ENCODE measurements at regions not wholly inside any gene's neighbourhood (a gene's known extent, or its start where the extent isn't known, plus 50 kb on each side); places are given as distances from the start of the nearest gene placed in this dataset.

DNA sequence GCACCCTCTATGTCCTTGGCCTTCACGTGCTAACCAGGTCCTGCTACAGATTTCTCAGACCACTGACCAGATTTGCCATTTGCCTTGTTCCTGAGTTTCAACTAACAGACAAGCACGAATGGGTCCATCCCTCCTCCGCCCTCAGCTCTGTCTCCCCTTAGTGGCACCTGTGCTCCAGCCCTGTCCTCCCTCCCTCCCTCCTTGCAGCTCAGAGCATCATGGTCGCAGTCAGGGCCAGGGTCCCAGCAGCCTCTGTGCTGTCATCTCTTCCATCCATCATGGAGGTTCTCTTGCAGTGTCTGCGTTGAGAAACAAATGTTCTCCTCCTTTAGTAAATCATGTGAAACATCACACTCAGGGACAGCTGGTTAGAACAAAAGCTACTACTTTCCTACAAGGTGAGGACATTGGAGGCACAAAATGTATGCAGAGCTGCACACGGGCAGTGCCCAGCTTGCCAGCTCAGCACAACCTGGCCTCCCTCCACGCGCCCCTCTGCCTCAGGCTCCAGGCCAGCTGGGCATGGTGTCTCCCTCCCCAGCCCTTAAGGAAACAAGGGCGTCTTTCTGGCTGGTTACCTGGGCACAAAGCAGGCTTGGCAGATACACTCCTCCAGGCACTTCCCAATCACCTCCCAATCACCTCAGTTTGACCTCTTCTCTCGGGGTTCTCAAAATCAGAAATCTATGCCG, 79.5 kb upstream of the ATP6AP2 start:
- no peak for DNase-seq
- Mint-ChIP-seq H3K27me3 (no peaks in the 10 kb centered on the region), H3K36me3 (no peaks in the 10 kb centered on the region), H3K4me3 (no peak overlapping the region), H3K9me3 (no peaks in the 10 kb centered on the region), H3K4me1 (no peaks in the 10 kb centered on the region), H3K27ac (no peak overlapping the region)

DNA sequence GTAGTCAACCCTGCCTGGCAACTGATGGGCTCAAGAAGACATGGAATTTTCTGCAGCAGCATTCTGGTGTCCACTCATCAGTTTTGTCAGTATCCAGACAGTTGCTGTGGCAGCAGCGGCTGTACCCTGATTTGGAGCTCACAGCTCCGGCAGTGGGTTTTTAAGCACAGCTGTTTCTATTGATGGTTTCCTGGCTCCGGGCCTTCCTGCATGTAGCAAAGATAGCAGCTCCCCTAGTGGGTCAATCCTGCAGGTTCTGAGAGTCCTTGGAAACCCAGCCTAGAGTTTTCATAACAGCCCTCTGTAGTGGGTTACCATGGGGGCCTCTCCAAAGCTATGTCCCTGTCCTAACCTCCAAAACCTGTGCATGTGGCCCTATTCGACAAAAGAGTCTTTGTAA, 84.0 kb upstream of the ATP6AP2 start:
- Mint-ChIP-seq H3K4me1 (no peaks in the 10 kb centered on the region), H3K9me3 (no peaks in the 10 kb centered on the region), H3K27me3 (no peaks in the 10 kb centered on the region), H3K36me3 (no peaks in the 10 kb centered on the region), H3K4me3 (no peak overlapping the region), H3K27ac (no peak overlapping the region)
- DNase-seq: no peak

DNA sequence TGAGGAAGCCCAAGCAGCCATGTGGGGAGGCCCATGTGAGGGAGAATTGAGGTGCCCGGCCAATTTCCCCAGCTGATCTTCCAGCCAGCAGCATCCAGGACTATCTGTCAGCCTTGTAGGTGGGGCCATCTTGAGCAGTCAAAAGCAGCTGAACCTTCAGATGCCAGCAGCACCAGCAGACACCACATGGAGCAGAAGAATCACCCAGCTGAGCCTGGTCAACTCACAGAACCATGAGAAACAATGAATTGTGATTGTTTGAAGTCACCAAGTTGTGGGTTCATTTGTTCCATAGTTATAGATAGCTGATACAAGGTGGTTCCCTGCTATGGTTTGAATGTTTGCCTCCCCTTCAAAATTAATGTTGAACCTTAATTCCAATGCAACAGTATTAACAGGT, 85.1 kb upstream of the ATP6AP2 start:
- H3K27ac Mint-ChIP-seq: no peak overlapping the region
- H3K27me3 Mint-ChIP-seq: no peaks in the 10 kb centered on the region
- DNase-seq: no peak
- no peaks in the 10 kb centered on the region for H3K36me3 Mint-ChIP-seq
- H3K4me1 Mint-ChIP-seq: no peaks in the 10 kb centered on the region
- no peaks in the 10 kb centered on the region for H3K9me3 Mint-ChIP-seq
- H3K4me3 Mint-ChIP-seq: no peak overlapping the region

GRCh38 chrX:40494005-40494404, 86.8 kb upstream of the ATP6AP2 start:
- Mint-ChIP-seq H3K36me3 (no peaks in the 10 kb centered on the region), H3K27ac (no peak overlapping the region), H3K9me3 (no peaks in the 10 kb centered on the region), H3K4me1 (no peaks in the 10 kb centered on the region), H3K27me3 (no peaks in the 10 kb centered on the region), H3K4me3 (no peak overlapping the region)
- no peak for DNase-seq

GRCh38 chrX:40488296-40488695, 92.5 kb upstream of the ATP6AP2 start:
- Mint-ChIP-seq H3K27ac (no peak overlapping the region), H3K27me3 (no peaks in the 10 kb centered on the region), H3K9me3 (peaks cover 2% of the 10 kb centered on the region), H3K36me3 (no peaks in the 10 kb centered on the region), H3K4me1 (peaks cover 2% of the 10 kb centered on the region), H3K4me3 (no peak overlapping the region)
- no peak for DNase-seq

- no peak overlapping the region for H3K27ac Mint-ChIP-seq
- no peak overlapping the region for H3K4me3 Mint-ChIP-seq
- no peaks in the 10 kb centered on the region for H3K27me3 Mint-ChIP-seq
- H3K9me3 Mint-ChIP-seq: peaks cover 2% of the 10 kb centered on the region
- H3K4me1 Mint-ChIP-seq: peaks cover 2% of the 10 kb centered on the region
- no peak for DNase-seq
- no peaks in the 10 kb centered on the region for H3K36me3 Mint-ChIP-seq
Observed at GRCh38 chrX:40485973-40486372, 94.8 kb upstream of the ATP6AP2 start.

DNA sequence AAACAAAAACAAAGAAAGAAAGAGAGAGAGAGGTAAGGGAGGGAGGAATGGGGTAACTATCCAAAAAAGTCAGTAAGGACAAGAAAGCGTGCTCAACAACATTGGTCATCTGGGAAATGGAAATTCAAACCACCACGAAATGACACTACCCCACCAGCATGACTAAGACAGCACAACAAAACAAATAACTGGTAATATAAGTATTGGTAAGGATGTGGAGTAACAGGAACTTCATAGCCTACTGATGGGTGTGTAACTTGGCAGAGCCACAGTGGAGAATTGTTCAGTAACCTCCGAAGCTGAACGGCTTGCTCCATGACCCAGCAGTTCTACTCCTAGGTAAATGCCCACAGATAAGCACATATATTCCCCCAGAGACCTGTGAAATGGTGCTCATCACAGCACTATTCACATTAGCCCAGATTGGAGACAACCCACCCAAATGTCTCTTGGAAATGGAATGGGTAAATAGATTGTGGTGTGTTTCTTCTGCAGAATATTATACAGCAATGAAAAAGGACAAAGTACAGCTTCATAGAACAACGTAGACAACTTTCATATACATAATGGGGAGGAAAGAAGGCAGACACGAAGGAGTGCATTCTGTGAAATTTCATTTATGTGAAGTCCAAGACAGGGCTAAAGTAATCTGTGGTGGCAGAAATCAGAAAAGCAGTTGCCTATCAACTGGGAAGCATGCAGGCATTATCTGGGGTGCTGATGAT, 95.5 kb upstream of the ATP6AP2 start:
- Mint-ChIP-seq H3K36me3 (no peaks in the 10 kb centered on the region), H3K4me3 (no peak overlapping the region), H3K27me3 (no peaks in the 10 kb centered on the region), H3K27ac (no peak overlapping the region), H3K9me3 (peaks cover 2% of the 10 kb centered on the region), H3K4me1 (peaks cover 2% of the 10 kb centered on the region)
- DNase-seq: no peak

GRCh38 chrX:40484408-40485091, 96.2 kb upstream of the ATP6AP2 start:
- H3K4me1 Mint-ChIP-seq: peaks cover 2% of the 10 kb centered on the region
- no peak for DNase-seq
- H3K27me3 Mint-ChIP-seq: no peaks in the 10 kb centered on the region
- H3K27ac Mint-ChIP-seq: no peak overlapping the region
- no peak overlapping the region for H3K4me3 Mint-ChIP-seq
- peaks cover 2% of the 10 kb centered on the region for H3K9me3 Mint-ChIP-seq
- peaks cover 3% of the 10 kb centered on the region for H3K36me3 Mint-ChIP-seq

DNA sequence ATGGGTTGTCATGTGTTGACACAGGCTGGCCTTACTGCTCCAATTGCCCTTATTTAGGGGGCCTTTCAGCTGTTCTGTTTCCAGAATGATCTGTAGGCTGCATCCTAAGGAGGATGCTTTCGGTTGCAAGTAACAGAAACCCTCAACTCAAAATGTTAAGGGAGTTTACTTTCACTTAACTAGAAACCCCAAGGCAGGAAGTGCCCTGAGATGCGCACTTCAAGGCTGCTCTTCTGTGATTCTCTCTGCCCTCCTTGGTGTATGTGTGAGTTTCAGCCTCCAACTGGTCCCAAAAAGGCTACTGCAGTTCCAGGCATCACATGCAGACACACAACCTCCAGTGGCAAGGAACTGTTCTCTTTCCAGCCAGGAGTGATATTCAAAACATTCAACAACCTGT, 97.3 kb upstream of the ATP6AP2 start:
- H3K4me1 Mint-ChIP-seq: peaks cover 4% of the 10 kb centered on the region
- no peak for DNase-seq
- H3K27ac Mint-ChIP-seq: no peak overlapping the region
- H3K4me3 Mint-ChIP-seq: no peak overlapping the region
- H3K9me3 Mint-ChIP-seq: peaks cover 2% of the 10 kb centered on the region
- peaks cover 3% of the 10 kb centered on the region for H3K36me3 Mint-ChIP-seq
- no peaks in the 10 kb centered on the region for H3K27me3 Mint-ChIP-seq

DNA sequence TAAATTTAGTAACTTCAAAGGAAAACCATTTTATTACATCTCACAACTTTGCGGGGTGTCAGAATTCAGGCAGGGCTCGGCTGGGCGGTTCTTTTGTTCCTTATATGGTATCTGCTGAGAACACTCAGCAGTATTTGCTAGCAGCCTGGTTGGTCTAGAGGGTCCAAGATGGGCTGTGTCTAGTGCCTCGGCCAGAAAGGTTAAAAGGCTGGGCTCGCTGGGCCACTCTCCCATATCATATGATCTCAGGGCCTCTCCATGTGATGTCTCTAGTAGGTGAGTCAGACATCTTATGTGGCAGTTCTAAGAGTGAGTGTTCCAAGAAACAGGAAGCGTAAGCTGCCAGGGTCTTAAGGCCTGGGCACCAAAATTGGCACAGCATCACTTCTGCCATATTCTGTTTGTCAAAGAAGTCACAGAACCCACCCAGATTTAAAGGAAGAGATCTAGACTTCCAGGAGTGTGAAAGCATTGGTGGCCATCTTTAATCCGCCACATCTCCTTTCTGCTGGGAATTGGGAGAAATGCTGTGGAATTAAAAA, 100.9 kb upstream of the ATP6AP2 start:
- H3K4me3 Mint-ChIP-seq: no peak overlapping the region
- H3K9me3 Mint-ChIP-seq: no peaks in the 10 kb centered on the region
- DNase-seq: no peak
- no peaks in the 10 kb centered on the region for H3K27me3 Mint-ChIP-seq
- no peak overlapping the region for H3K27ac Mint-ChIP-seq
- peaks cover 4% of the 10 kb centered on the region for H3K4me1 Mint-ChIP-seq
- H3K36me3 Mint-ChIP-seq: peaks cover 3% of the 10 kb centered on the region

GRCh38 chrX:40478474-40479065, 102.2 kb upstream of the ATP6AP2 start:
- DNase-seq: no peak
- Mint-ChIP-seq H3K9me3 (no peaks in the 10 kb centered on the region), H3K27me3 (no peaks in the 10 kb centered on the region), H3K36me3 (peaks cover 3% of the 10 kb centered on the region), H3K4me1 (peaks cover 7% of the 10 kb centered on the region), H3K4me3 (no peak overlapping the region), H3K27ac (no peak overlapping the region)

DNA sequence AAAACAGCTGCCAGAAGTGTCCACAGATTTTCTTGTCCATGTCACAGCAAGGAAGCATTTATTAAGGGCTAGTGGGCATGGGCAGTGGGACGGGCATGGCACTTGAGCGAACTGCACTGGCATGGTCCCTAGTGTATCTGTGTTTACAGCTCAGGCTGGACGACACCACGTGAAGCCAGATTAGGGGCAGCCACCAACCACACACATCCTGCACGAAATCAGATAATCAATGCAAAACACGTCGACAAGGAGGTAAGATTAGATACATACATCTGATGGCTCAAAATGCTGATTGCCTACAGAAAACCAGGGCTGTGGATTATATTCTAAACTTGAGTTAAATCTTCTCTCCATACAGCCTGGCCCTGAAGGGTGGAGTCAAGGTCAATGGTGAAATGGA, 103.8 kb upstream of the ATP6AP2 start:
- Mint-ChIP-seq H3K27me3 (no peaks in the 10 kb centered on the region), H3K4me3 (no peak overlapping the region), H3K9me3 (no peaks in the 10 kb centered on the region), H3K4me1 (peaks cover 19% of the 10 kb centered on the region), H3K36me3 (peaks cover 3% of the 10 kb centered on the region), H3K27ac (no peak overlapping the region)
- DNase-seq: no peak

DNA sequence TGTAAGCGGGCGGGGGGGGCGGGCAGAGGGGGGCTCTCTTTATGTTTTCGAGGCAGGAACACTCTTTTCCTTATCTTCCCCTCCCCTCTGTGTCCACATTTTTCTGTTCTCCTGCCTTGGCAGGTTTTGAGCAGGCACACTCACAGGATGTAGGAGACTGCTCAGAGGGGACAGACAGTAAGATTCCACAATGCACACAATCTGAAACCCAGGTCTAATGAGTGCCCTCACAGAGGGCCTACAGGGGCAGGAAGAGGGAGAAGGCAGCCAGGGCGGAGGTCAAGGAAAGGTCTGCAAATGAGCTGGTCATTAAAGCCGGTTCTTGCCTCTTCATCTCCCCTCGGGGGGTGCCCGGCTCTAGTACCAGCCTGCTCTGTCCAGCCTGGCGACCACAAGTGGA, 106.1 kb upstream of the ATP6AP2 start:
- Mint-ChIP-seq H3K27me3 (peaks cover 7% of the 10 kb centered on the region), H3K4me1 (peaks cover 23% of the 10 kb centered on the region)

DNA sequence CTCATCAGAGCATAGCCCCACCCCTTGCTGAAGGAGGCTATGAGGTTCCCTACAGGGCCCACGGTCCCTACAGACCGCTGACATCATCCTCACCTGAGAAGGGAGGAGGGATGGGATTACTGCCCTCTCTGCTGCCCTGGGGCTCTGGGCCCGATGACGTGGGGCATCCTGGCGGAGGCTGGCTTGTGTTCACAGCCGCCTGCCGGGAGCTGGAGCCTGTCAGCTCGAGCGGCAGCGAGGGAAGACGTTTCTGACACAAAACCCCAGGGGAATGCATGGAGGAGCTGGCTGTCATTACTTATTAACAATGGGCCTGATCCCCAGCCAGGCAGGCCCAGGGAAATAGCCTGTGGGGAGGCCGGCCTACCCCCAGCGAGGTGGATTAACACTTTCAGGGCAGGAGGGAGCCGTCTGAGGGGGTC, 106.6 kb upstream of the ATP6AP2 start:
- peaks cover 23% of the 10 kb centered on the region for H3K4me1 Mint-ChIP-seq
- no peak overlapping the region for H3K4me3 Mint-ChIP-seq
- peaks cover 7% of the 10 kb centered on the region for H3K27me3 Mint-ChIP-seq
- no peak for DNase-seq
- no peaks in the 10 kb centered on the region for H3K36me3 Mint-ChIP-seq
- H3K27ac Mint-ChIP-seq: no peak overlapping the region
- H3K9me3 Mint-ChIP-seq: no peaks in the 10 kb centered on the region

More for the DNA sequence above, 106.1 kb upstream of the ATP6AP2 start:
- Mint-ChIP-seq H3K36me3 (no peaks in the 10 kb centered on the region), H3K4me3 (no peak overlapping the region), H3K27ac (no peak overlapping the region), H3K9me3 (no peaks in the 10 kb centered on the region)
- DNase-seq: no peak
